Smooth muscle cell (in vitro differentiated cells): ENCODE measurements at regions not wholly inside any gene's neighbourhood (a gene's known extent, or its start where the extent isn't known, plus 50 kb on each side); places are given as distances from the start of the nearest gene placed in this dataset.
A peak's percentile ranks its signal among the peaks of the same experiment; 100 is the strongest.

Source experiments
- DNase-seq: peaks from one replicate; lab custom pipeline; 2025; ENCODE audit not compliant: unreplicated experiment; lab: John Stamatoyannopoulos, UW
- H2AFZ ChIP-seq: fragments of 200-600 bp; sonication (generic); 2 replicates; pipeline ENCODE4 v1.6.0; 2016; ENCODE audit warnings: antibody characterized with exemption, low read depth, mild to moderate bottlenecking
- H3F3A ChIP-seq: fragments of 200-600 bp; sonication (generic); 2 replicates; pipeline ENCODE4 v1.6.0; 2017; ENCODE audit warnings: antibody characterized with exemption, low read depth
- H3K27ac ChIP-seq: fragments of 200-600 bp; sonication (generic); 2 replicates; pipeline ENCODE4 v1.5.1; 2016; ENCODE audit warnings: low read depth, mild to moderate bottlenecking
- H3K27me3 ChIP-seq: fragments of 200-600 bp; sonication (generic); 2 replicates; pipeline ENCODE4 v1.6.1; 2016; ENCODE audit warnings: low read depth, mild to moderate bottlenecking
- H3K36me3 ChIP-seq: fragments of 200-600 bp; sonication (generic); 2 replicates; pipeline ENCODE4 v1.5.1; 2016; ENCODE audit warnings: low read depth
- H3K4me1 ChIP-seq: fragments of 200-600 bp; sonication (generic); 2 replicates; pipeline ENCODE4 v1.5.1; 2016; ENCODE audit warnings: low read depth
- H3K4me2 ChIP-seq: fragments of 200-600 bp; sonication (generic); 2 replicates; pipeline ENCODE4 v1.6.0; 2016; ENCODE audit warnings: mild to moderate bottlenecking
- H3K4me3 ChIP-seq: fragments of 200-600 bp; sonication (generic); 2 replicates; pipeline ENCODE4 v1.5.1; 2016; ENCODE audit warnings: mild to moderate bottlenecking
- H3K79me2 ChIP-seq: fragments of 200-600 bp; sonication (generic); 2 replicates; pipeline ENCODE4 v1.6.0; 2016; ENCODE audit warnings: low read depth, mild to moderate bottlenecking
- H3K9ac ChIP-seq: fragments of 200-600 bp; sonication (generic); 2 replicates; pipeline ENCODE4 v1.6.0; 2016; ENCODE audit warnings: low read depth
- H3K9me3 ChIP-seq: fragments of 200-600 bp; sonication (generic); replicated peaks from 2 replicates; pipeline ENCODE4 v1.5.1; 2016; ENCODE audit warnings: low read depth
- H4K20me1 ChIP-seq: fragments of 200-600 bp; sonication (generic); 2 replicates; pipeline ENCODE4 v1.6.0; 2016; ENCODE audit warnings: low read depth
- CTCF ChIP-seq: fragments of 200-600 bp; sonication (generic); IDR thresholded peaks from 2 replicates; pipeline ENCODE4 v1.5.1; 2017; ENCODE audit warnings: borderline replicate concordance, mild to moderate bottlenecking, antibody characterized with exemption; ENCODE audit not compliant: insufficient read depth, poor library complexity, severe bottlenecking
- WGBS: methylation state at CpG from one replicate; pipeline ENCODE4 v1.1.7; 2016; ENCODE audit warnings: low lambda C conversion rate; 5-methylcytosine and 5-hydroxymethylcytosine counted together

GRCh38 chr3:178318941-178319816 lies 217.1 kb upstream of the KCNMB2 start:
- H3K36me3 ChIP-seq = no peaks in the 10 kb centered on the region
- H3K27me3 ChIP-seq = no peaks in the 10 kb centered on the region
- no peaks in the 10 kb centered on the region for H3K79me2 ChIP-seq
- H3K4me2 ChIP-seq = no peak overlapping the region
- no peaks in the 10 kb centered on the region for H4K20me1 ChIP-seq
- no peaks in the 10 kb centered on the region for H3F3A ChIP-seq
- 78% methylated on average over 5 of the region's 5 CpGs for WGBS
- H3K9me3 ChIP-seq = no peaks in the 10 kb centered on the region
- no peaks in the 10 kb centered on the region for H3K4me1 ChIP-seq
- TF ChIP-seq CTCF = no peak
- H3K27ac ChIP-seq = no peak overlapping the region
- DNase-seq = no peak
- H3K9ac ChIP-seq = no peak overlapping the region
- no peak overlapping the region for H3K4me3 ChIP-seq
- H2AFZ ChIP-seq = no peak overlapping the region

- Histone ChIP-seq H3K27me3 (no peaks in the 10 kb centered on the region), H3K9me3 (no peaks in the 10 kb centered on the region), H3K4me1 (peaks cover 5% of the 10 kb centered on the region), H3K4me2 (peak overlapping the region; percentile 20), H3K9ac (no peak overlapping the region), H2AFZ (no peak overlapping the region), H3K79me2 (no peaks in the 10 kb centered on the region), H3K4me3 (no peak overlapping the region), H3K36me3 (no peaks in the 10 kb centered on the region), H4K20me1 (no peaks in the 10 kb centered on the region), H3F3A (no peaks in the 10 kb centered on the region), H3K27ac (peak overlapping the region; percentile 5)
- no peak for DNase-seq
- 55% methylated on average over 4 of the region's 4 CpGs for WGBS
- no peak for TF ChIP-seq CTCF
Measured at GRCh38 chr3:178320456-178321351, 215.5 kb upstream of the KCNMB2 start.

- H3F3A ChIP-seq = no peaks in the 10 kb centered on the region
- H3K36me3 ChIP-seq = no peaks in the 10 kb centered on the region
- H3K27me3 ChIP-seq = no peaks in the 10 kb centered on the region
- H3K4me2 ChIP-seq = no peak overlapping the region
- WGBS = 77% methylated on average over 5 of the region's 5 CpGs
- H4K20me1 ChIP-seq = no peaks in the 10 kb centered on the region
- H3K9ac ChIP-seq = no peak overlapping the region
- H3K4me1 ChIP-seq = peaks cover 5% of the 10 kb centered on the region
- no peak overlapping the region for H3K4me3 ChIP-seq
- DNase-seq = no peak
- no peaks in the 10 kb centered on the region for H3K9me3 ChIP-seq
- no peak overlapping the region for H3K27ac ChIP-seq
- H2AFZ ChIP-seq = no peak overlapping the region
- no peaks in the 10 kb centered on the region for H3K79me2 ChIP-seq
- TF ChIP-seq CTCF = no peak
Measured at GRCh38 chr3:178324356-178324755, 211.9 kb upstream of the KCNMB2 start.
